ENCODE measurements at regions not wholly inside any gene's neighbourhood (a gene's known extent, or its start where the extent isn't known, plus 50 kb on each side); places are given as distances from the start of the nearest gene placed in this dataset.

DNA sequence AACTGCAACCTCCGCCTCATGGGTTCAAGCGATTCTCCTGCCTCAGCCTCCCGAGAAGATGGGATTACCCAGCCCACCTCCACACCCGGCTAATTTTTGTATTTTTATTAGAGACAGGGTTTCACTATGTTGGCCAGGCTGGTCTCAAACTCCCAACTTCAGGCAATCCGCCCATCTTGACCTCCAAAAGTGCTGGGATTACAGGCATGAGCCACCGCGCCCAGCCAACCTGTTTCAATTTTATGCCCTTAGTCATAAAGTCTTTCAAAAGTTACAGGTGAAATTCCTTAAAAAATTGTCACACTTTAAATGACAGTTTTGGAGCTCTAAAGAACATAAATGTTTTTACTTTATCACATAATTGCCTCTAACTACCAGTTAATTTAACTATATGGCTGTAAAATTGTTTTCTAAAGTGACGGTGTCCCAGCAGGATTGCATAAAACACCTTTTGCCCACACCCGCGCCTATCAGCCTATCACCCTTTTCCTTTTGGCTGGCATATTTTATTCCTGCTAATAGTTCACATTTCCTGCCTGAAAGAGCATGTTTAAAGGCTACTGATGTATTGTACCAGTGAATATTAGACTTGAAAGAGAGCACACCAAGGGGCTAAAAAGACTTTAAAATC lies 164.2 kb upstream of the SEMA6D start:
- no peak for DNase-seq

DNA sequence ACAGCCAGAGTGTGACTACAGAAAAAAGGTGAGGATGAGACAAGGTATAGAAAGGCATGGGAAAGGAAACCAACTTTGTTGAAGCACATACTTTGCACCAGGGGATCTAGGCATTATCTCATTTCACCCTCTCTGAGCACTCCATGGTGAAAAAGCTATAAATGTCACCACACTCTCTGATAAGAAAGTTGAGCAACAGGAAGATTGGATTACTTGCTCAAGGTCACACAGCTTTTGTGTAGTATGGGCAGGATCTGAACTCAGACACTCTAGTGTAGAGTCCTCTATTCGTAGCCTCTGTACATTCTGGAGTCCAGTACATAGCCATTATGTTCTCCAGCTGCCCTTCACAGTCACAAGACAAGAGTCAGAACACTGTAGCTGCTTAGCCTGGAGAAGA lies 163.4 kb upstream of the SEMA6D start:
- DNase-seq, result no peak

DNA sequence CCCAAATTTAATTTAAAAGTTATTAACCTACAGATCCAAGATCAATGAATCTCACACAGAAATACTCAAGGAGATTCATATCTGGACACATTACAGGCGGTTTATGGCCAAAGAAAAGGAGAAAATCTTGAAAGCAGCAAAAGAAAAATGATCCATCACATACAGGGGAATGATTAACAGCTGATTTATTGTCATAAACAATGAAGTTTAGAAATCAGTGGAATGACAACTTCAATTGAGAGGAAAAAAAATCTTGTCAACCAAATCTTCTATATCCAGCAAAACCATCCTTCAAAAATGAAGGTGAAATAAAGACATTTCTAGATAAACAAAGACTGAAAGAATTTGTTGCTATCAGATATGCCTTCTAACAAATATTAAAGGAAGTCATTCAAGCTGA lies 156.2 kb upstream of the SEMA6D start:
- DNase-seq, result no peak

DNA sequence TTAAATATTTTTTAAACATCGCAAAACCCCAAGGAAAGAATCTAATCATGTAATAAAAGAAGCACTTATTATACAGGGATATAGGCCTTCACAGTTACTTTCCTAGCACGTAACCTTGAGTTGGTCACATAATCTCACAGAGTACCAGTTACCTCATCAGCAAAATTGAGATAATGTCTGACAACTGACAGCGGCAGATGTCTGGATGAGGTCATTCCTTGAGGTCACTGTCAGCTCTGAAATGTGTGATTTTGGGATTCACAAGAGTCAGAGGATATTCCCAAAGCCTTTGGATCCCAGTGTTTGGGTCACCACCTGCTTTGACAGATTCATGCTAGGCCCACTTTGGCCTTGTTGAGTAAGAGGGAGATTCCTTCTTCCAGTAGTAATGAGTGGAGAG lies 151.4 kb upstream of the SEMA6D start:
- DNase-seq, result no peak

DNA sequence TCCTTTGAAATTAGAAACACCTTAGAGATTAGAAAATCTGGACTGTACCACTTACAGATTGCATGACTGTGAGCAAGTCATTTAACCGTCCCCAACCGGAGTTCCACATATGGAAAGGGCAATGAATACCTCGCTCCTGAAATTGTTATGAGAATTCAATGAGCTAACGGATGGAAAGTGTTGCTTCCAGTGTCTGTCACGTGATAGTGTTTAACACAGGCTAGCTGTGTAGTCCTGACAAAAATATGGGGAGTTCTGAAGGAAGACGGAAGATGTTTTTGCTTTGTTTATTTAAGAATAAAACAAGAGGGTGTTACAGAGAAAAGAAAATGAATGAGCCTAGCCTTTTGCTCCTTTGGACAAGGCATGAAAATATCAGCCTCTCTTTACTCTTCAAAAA lies 150.7 kb upstream of the SEMA6D start:
- DNase-seq, result no peak

DNA sequence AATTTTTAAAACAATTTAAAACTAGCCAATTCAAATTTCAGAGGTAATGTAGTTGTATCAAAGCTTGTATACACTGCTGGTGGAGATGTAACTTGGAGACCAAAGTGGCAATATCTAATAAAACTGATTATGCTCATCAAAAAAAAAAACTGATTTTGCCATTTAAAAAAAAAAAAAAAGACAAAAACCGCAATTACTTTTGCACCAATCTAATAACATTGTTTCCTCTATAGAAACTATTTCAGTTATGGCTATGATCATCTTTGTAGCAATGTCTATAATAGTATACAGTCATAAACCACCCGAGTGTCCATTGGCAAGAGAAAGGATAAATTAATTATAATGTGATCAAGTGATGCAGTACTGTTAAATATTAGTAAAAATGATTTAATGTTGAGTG lies 149.3 kb upstream of the SEMA6D start:
- no peak for DNase-seq

DNA sequence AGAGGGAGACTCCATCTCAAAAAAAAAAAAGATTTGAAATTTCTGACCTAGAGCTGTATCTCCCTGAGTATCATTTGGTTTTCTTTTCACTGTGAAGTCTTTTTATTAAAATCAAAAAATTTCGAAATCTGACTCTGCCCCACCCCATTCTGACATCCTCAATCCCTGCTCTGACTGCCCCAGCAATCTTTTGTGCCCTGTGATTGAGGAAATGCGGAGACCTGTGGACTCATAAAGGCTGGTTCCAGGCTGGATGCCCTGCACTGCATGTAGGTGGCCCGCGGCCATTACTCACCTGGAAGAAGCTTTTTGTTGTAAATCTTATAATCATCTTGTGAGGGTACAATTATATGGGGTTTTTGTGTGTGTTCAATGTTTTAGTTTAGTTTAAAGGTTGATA lies 147.3 kb upstream of the SEMA6D start:
- DNase-seq, result no peak

DNA sequence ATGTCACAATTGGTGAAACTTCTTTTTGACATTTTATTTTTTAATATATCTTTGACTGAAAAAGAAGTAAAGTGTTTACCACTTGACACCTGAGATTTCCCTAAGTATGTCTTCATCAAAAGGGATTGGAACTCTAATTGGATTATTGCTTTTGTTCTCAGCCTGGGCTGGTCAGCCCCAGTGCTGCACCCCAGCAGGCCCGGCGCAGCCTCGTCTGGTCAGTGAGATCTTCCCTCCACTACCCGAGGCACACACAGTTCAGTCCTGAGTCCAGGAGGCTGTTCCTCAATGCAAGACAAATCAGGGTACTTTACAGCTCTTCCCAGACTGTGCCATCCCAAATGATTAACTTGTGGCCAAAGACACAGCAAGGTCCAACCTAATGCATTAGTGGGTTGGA lies 146.9 kb upstream of the SEMA6D start:
- no peak for DNase-seq

DNA sequence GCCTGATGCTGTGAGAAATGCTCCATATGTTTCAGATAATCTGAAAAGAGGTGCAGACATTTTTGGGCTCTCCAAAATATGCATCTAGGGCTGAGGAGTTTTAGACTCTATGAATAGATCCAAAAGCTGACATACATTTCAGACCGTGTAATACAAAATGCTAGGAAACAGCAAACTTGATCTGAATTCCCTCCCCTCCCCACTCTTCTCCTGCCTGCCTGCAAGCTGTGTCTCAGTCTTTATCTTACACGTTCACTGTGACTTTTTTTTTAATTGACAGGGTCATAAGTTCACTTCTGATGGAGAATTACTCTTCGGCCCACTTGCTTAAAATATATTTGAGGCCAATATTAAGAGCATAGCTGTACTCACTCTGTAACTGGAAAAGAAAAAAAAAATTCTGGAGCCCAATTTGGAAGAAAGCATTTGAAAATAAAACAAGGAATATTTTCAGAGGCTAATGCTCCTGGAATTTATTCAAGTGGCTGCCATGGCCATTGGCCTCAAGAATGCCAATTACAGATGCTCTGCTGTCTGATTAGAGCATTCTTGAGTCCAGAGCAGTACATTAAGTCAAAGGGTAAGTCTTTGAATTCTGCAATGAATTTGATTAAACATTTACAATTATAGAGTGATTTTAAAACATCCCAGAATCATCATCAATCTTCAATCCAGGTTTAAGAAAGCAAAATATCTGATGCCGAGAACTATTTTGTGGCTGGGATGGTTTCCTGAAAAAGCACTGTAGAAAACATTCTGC lies 146.2 kb upstream of the SEMA6D start:
- no peak for DNase-seq

DNA sequence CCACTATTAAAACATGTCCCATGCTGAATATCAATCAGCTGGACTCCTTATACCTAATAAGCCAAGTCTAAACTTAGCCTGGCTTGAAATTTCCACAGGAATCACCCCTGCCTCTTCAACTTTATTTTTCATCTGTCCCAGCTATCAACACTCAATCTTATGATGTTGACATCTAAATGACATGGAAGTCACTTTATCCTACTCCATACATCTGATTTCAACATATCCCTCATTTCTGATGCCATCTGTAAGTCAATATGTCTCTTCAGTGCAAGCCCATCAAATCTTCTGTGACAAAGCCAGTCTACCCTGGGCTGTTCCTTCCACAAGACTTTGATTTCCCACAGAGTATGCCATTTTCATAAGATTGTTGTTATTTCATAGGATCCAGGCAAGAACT lies 143.6 kb upstream of the SEMA6D start:
- no peak for DNase-seq

DNA sequence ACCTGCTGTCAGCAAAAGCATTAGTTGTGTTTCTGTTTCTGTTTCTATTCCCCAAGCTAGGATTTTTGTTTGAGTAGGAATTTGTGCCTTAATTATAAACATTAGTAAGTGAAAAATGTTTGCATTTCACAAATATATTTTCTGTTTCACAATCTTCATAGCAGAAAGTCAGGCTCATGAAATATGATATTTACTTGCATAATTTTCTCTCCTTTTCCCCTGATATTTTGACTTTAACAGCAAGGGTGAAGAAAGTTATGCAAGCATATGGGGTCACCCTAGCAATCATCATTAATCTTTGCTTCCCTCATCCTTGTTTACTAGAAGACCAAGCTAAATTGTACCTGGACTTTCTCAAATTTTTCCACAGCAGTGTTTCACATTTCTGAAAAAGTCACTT lies 140.3 kb upstream of the SEMA6D start:
- DNase-seq, result no peak

DNA sequence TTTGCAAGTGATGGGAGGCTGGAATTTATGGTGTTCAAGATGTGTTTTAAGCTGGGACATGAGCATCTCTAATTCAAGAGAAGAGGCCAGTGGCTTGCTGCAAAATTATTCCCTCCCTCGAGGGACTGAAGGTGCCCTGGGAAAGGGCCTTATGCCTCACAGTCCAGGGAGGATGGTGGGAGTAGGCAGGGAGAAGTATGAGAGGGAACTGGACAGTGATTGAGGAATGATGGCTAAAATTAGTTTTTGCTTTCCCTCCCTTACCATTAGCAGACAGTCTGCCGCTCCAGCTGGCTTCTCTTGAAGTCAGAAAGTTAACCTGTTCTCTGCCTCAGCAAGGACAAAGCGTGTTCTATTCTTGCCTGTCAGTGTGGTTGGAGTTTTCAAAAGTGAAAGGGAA lies 139.8 kb upstream of the SEMA6D start:
- no peak for DNase-seq

DNA sequence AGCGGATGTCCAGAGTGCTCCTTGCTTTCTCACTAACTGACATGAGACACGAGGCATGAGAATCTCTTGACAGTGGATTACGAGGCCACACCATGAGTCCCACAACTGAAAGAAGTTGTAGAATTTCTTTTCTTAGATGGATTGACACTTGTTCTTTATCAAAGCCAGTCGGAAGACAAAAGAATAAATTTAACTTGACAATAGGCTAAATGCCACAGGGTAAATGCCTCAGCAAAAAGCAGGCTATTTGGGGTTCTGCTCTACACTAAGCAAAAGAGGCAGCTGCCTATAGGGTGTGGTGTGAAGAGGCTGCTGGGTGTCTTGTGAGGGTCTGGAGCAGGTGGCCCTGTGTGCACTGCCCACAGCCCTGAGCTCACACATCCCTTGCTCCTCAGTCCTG lies 135.1 kb upstream of the SEMA6D start:
- DNase-seq, result no peak

DNA sequence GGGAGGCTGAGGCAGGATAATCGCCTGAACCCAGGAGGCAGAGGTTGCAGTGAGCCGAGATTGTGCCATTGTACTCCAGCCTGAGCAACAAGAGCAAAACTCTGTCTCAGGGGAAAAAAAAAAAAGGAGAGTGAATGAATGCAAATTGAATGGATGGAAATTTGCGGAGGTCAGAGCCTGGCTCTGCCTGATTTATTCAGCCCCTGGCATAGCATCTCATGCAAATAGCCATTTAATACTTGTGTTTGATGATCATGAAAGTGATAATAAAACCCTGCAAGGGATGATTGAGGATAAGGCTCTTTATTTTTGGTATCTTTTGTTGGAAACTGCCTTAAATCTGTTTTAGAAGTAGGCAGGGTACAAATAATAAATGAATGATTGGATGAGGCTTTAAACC lies 133.0 kb upstream of the SEMA6D start:
- no peak for DNase-seq

DNA sequence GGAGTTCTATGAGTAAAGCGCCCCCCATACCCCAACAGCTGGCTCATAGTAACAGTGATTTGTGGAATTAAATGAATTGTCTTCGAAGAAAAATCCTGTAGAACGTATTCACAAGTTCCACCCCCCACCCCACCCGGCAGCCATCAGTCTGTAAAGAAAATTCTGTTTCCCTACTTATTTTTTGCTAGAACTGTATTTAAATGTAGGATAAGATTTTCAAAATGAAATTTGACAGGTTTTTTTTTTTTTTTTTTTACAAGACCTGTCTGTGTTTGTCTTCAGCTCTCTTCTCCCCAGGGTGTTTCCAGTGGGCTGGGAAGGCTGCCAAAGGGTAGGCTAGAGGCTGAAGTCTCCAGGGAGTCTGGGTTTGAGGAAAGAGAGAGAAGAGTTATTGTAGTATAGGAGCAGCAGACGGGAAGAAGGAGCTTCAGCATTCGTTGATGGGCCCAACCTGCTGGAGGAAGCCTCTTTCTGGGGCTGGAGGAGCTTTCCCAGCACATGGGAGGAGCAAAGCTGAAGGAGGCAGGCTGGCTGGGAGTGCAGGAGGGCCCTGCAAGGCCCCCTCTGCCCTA lies 130.6 kb upstream of the SEMA6D start:
- DNase-seq, result no peak

DNA sequence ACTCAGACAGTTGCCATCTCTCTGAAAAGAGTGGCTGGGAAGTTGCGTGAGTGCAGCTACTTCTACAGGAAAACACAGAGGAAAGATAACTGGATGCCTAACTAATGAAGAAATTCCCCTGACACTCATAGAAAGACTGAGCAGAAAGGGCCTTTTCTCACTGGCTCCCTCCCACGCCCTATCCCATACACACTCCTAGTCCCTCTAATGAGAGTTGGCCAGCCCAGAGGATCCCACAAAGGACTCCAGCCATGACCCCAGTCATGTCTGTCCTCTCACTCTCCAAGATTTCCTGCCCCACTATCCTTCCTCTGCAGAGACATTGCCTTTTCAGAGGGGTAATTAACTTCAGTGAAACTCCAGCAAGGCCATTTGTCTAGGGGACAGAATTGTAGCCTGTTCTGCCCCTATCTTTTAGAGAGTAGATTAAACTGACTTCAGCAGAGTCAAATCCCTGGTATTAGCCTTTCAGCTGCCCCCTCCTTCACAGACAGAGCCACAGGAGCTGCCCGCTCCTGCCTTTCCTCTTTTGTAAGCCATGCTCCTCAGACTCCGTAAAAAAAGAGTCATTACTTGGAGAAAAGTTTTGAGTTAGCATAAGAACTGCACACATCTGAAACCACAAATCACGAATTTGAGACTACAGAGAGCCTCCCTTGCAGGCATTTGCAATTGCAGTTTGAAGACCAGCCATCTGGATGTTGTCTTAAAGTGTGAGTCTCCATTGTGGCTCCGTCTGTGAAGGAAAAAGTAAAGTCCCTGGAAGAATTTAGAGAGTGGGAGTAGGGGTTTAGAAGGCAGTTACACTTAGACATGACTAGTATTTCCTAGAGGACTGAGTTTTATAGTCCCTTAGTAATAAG lies 129.1 kb upstream of the SEMA6D start:
- DNase-seq, result no peak

DNA sequence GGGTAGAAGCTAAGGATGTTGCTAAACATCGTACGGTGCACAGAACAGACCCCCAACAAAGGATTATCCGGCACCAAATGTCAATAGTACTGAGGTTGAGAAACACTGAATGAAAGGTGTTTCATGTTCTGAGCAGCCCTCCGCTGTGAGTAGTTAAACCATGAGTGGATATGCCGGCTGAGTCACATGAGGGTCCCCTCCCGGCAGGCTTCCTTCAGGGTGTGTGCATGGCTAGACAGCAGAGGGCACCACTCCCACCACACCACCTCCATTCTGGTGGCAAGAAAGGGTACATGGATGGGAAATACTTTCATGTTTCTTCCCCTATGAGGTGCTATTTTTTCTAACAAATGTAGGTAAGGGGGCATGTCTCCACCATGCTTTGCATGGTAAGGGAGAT lies 128.3 kb upstream of the SEMA6D start:
- no peak for DNase-seq

DNA sequence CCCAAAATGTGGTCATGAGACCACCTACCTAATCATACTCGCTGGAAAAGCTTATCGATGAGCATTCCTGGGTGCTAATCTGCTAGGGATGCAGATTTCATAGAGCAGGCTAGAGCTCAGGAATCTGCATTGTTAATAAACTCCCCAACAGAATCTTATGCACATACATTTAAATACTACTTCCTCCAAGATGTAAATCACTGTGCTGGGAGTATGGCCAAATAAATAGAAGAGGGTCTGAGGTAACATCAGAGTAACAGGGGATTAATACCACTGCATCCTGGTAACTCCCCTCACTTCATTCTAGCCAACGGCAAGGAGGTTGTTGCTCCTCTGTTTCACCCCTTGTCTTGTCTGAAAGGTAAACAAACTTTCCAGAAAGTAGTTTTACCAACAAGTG lies 118.3 kb upstream of the SEMA6D start:
- DNase-seq, result no peak

DNA sequence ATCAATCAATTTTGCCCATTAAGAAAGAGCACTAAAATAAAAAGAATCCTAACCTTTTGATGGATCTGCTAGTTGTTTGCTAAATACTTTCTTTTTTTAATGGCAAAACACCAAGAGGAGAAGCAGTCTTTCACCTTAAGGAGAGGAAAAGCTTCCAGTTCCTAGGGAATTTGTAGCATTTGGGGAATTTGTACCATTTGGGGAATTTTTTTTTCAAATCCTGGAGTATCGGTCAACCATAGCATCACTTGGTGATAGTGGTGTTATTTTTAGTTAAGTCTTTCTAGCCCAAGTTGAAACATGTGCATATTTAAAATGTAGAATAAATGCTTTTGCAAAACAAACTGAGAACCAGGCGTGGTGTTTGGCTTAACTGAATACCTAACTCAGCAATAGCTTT lies 117.5 kb upstream of the SEMA6D start:
- DNase-seq, result no peak

DNA sequence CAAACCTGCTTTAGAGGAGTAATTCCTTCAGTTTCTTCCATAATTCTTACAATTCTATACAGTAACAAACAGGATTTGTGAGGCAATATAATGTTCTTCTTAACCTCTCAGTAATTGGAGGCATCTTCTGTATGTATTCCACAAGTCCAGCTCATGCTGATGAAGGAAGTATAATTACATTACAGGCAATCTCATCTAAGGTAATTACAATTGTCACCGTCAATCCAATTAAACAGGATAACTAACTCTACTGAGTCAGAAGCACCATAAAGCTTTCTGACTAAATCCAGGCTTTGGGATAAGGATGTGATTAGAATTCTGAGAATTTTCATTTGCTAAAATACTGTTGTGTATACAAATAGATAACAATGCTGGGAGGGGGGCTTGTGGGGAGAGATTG lies 115.2 kb upstream of the SEMA6D start:
- no peak for DNase-seq

DNA sequence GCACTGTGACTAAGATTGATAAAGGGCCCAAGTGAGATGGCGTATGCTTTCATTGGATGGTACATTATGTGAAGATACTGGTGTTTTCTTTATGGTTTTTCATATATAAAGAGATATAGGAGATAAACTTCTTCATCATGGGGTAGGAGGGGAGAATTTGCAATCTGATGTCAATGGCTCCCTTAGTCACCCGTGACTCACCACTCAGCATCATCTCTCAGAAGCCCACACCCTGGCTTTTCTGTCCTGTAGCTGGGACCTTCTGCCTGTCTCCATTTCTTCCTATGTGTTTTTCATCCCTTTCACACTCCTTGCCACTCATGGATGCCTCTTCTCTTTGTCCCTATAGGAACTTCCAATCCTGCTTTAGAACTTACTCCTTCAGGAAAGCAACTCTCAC lies 114.3 kb upstream of the SEMA6D start:
- DNase-seq, result no peak

DNA sequence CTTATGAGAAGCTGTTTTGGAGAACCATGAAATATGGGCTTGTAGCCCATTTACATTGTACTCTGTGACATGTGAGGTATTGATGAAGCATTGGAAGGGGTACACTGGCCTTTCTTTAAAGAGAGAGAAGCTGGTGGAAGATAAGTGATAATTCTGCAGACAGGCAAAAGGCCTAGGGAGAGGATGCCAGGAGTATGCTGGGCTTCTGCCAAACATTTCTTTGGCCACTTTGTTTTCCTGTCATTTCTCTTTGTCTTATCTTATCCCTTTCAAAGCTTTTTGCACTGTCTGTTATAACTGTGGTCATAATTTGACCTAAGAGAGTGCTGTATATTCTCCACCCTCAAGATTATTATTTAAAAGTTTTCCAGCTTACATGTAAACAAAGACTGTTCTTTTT lies 109.6 kb upstream of the SEMA6D start:
- no peak for DNase-seq

DNA sequence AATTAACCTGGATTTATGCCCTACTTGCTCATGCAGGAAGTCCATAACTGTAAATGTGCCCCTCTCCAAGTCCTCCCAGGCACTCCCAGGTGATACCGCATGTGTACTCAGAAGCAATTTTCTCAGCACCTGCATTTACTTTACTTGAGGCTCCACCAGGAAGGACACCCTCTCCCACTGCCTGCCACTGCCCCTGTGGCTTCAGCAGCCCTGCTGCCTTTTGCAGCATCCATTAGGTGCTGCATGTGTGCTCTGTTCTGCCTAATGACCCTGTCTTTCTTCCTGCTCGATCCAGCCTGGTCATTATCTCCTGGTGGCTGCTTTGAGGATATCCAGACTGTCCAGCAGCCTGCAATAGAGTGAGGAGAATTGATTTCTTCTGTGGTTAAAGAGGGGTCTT lies 107.6 kb upstream of the SEMA6D start:
- DNase-seq, result no peak

DNA sequence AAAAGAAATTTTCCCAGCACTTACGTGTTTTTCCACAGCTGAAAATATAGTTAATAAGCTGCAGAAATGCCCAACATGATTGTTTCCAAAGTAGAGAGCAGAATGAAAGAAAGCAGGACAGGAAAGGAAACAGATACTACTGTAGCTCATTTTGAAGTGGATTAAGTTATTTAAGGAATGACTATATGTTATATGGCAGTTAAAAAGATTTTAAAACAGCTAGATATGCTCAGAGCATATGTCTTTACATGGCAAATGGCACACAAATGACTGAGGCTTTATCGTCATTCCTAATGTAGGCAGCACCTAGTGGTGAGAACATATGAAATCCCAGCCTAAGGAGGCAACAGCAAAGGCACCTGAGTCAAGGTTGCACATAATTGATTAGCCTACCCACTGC lies 106.6 kb upstream of the SEMA6D start:
- DNase-seq, result no peak
